GM23338 (cell line): ENCODE measurements at regions not wholly inside any gene's neighbourhood (a gene's known extent, or its start where the extent isn't known, plus 50 kb on each side); places are given as distances from the start of the nearest gene placed in this dataset.

Source experiments
- CREB1 ChIP-seq: fragments of 250-450 bp; sonication (Bioruptor Pico); IDR thresholded peaks from 2 replicates; pipeline ENCODE4 v1.5.0; 2020; ENCODE audit warnings: low read depth, mild to moderate bottlenecking, moderate library complexity
- CTCF ChIP-seq, 2 experiments: fragments of 200-600 bp in 1 of 2; sonication (generic) in 1 of 2; conservative IDR thresholded peaks; 2 replicates each; pipeline versions ENCODE4 v1.5.1 to v1.6.1; 2016 to 2017; ENCODE audit warnings: antibody characterized with exemption in 2 of 2, low read depth in 2 of 2, mild to moderate bottlenecking in 2 of 2, moderate library complexity in 1 of 2
- EZH2 ChIP-seq: fragments of 200-600 bp; sonication (generic); IDR thresholded peaks from one replicate; pipeline ENCODE4 v1.8.0; 2017; ENCODE audit warnings: antibody characterized with exemption, mild to moderate bottlenecking, low read depth; ENCODE audit not compliant: unreplicated experiment
- EZH2phosphoT487 ChIP-seq: fragments of 200-600 bp; sonication (generic); IDR thresholded peaks from one replicate; pipeline ENCODE4 v1.8.1; 2018; ENCODE audit warnings: antibody characterized with exemption; ENCODE audit not compliant: unreplicated experiment
- JUNB ChIP-seq: IDR thresholded peaks from one replicate; pipeline ENCODE4 v1.6.1; 2016; ENCODE audit warnings: antibody characterized with exemption; ENCODE audit not compliant: unreplicated experiment
- NANOG ChIP-seq: IDR thresholded peaks from 2 replicates; pipeline ENCODE4 v1.6.1; 2016; ENCODE audit warnings: antibody characterized with exemption, borderline replicate concordance
- POLR2AphosphoS5 ChIP-seq: IDR thresholded peaks from 2 replicates; pipeline ENCODE4 v1.6.1; 2016; ENCODE audit warnings: antibody characterized with exemption, low read depth
- REST ChIP-seq: IDR thresholded peaks from one replicate; pipeline ENCODE4 v1.6.1; 2018; ENCODE audit warnings: antibody characterized with exemption; ENCODE audit not compliant: unreplicated experiment
- STAT1 ChIP-seq: IDR thresholded peaks from one replicate; pipeline ENCODE4 v1.6.1; 2016; ENCODE audit warnings: antibody characterized with exemption; ENCODE audit not compliant: unreplicated experiment
- ZNF114 ChIP-seq: fragments of 250-450 bp; sonication (Bioruptor Pico); IDR thresholded peaks from 2 replicates; pipeline ENCODE4 v1.5.0; 2020; ENCODE audit warnings: mild to moderate bottlenecking, moderate library complexity

GRCh38 chr18:24761765-24762164 lies 301.3 kb downstream of the HRH4 start:
- TF ChIP-seq CTCF (conservative IDR thresholded peaks at IDR 0.05; ENCODE audit: low read depth in 2 of 2) (no peak), EZH2 (no peak), CREB1 (CRISPR knock-in tag) (no peak), EZH2phosphoT487 (no peak), POLR2AphosphoS5 (no peak), REST (no peak), JUNB (no peak), STAT1 (no peak), ZNF114 (CRISPR knock-in tag) (no peak), NANOG (no peak)
